ENCODE measurements at regions not wholly inside any gene's neighbourhood (a gene's known extent, or its start where the extent isn't known, plus 50 kb on each side); places are given as distances from the start of the nearest gene placed in this dataset.

DNA sequence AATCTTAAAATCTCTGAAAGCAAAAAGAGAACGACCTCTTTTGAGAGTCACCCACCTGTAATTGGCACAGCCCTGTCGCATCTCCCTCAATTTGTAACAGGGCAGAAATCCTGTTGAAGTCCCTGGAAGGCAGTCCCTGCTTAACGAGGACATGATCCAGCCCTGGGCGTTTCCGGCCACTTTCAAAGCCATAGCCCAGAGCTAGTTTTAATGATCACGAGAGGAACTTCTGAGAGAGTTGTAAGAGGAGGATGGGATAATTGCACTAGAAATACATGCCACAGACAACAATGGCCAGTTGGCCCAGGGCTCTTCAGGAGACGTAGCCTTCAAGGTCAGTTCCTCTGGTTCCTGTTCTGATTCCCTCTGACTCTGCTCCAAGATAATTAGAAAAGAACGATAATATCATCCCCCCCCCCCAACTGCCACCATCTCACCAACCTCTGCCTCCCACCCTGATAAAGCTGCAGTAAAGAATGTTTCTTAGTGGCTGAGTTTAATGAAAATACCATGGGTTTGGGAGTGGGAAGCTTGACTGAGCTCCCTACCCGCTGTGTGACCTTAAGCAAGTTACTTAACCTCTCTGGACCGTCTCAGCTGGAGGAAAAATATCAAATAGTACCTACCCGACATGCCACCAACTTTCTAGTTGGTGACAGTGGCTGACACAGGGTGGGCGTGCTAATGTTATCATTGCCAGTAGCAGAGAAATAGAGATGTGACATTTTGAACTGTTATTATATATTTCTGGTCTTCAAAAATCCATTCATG is 140.0 kb downstream of the OMA1 start:
- TF ChIP-seq EZH2 (IDR thresholded peaks at IDR 0.05; ENCODE audit: insufficient read depth, poor library complexity, severe bottlenecking) = no peak
- no peak for TF ChIP-seq EZH2phosphoT487 (IDR thresholded peaks at IDR 0.05; ENCODE audit: insufficient read depth, low read depth)
